GM23338 (cell line): ENCODE measurements at regions not wholly inside any gene's neighbourhood (a gene's known extent, or its start where the extent isn't known, plus 50 kb on each side); places are given as distances from the start of the nearest gene placed in this dataset.

Experiments used
- ATAC-seq: fragments of 200-7000 bp; cut with Tn5 transposase; 3 replicates; pipeline ENCODE4 v1.9.1; 2020
- DNase-seq: peaks from one replicate; pipeline ENCODE4 v3.0.0-alpha.2; 2015; ENCODE audit warnings: low spot score
- H2AFZ ChIP-seq: fragments of 200-600 bp; sonication (generic); 2 replicates; pipeline ENCODE4 v1.8.0; 2016; ENCODE audit warnings: antibody characterized with exemption, mild to moderate bottlenecking, moderate library complexity
- H3F3A ChIP-seq: fragments of 200-600 bp; sonication (generic); replicated peaks from 2 replicates; pipeline ENCODE4 v1.8.0; 2017; ENCODE audit warnings: antibody characterized with exemption, mixed run types, low read depth
- H3K27ac ChIP-seq: fragments of 200-600 bp; sonication (generic); 2 replicates; pipeline ENCODE4 v1.6.1; 2016; ENCODE audit warnings: low read depth
- H3K27me3 ChIP-seq: fragments of 200-600 bp; sonication (generic); 2 replicates; pipeline ENCODE4 v1.8.0; 2016; ENCODE audit warnings: mild to moderate bottlenecking, mixed run types, moderate library complexity; ENCODE audit not compliant: insufficient read depth
- H3K36me3 ChIP-seq: fragments of 200-600 bp; sonication (generic); 2 replicates; pipeline ENCODE4 v1.8.0; 2016; ENCODE audit warnings: mild to moderate bottlenecking; ENCODE audit not compliant: insufficient read depth
- H3K4me1 ChIP-seq: fragments of 200-600 bp; sonication (generic); 2 replicates; pipeline ENCODE4 v1.8.0; 2016; ENCODE audit warnings: mild to moderate bottlenecking, moderate library complexity; ENCODE audit not compliant: insufficient read depth
- H3K4me2 ChIP-seq: fragments of 200-600 bp; sonication (generic); 2 replicates; pipeline ENCODE4 v1.7.1; 2017; ENCODE audit warnings: mixed run types
- H3K4me3 ChIP-seq: fragments of 200-600 bp; sonication (generic); 2 replicates; pipeline ENCODE4 v1.6.1; 2016; ENCODE audit warnings: mixed run types
- H3K79me2 ChIP-seq: fragments of 200-600 bp; sonication (generic); replicated peaks from 2 replicates; pipeline ENCODE4 v1.8.0; 2017; ENCODE audit warnings: mild to moderate bottlenecking; ENCODE audit not compliant: insufficient read depth
- H3K9me2 ChIP-seq: fragments of 200-600 bp; sonication (generic); 2 replicates; pipeline ENCODE4 v1.8.0; 2017; ENCODE audit not compliant: insufficient read depth
- H4K20me1 ChIP-seq: fragments of 200-600 bp; sonication (generic); replicated peaks from 2 replicates; pipeline ENCODE4 v1.8.0; 2017; ENCODE audit warnings: mild to moderate bottlenecking; ENCODE audit not compliant: insufficient read depth
- H3K27ac Mint-ChIP-seq: 2 replicates; pipeline ENCODE4 v1.8.0; 2020; ENCODE audit warnings: inconsistent platforms, mild to moderate bottlenecking, moderate library complexity, mixed read lengths
- H3K27me3 Mint-ChIP-seq: 3 replicates; pipeline ENCODE4 v1.8.0; 2022; ENCODE audit warnings: low read depth, mild to moderate bottlenecking, moderate library complexity, mixed read lengths, inconsistent platforms; ENCODE audit not compliant: insufficient read depth, poor library complexity
- H3K36me3 Mint-ChIP-seq: 3 replicates; pipeline ENCODE4 v1.8.0; 2021; ENCODE audit warnings: low read depth, mild to moderate bottlenecking, inconsistent platforms, moderate library complexity, mixed read lengths
- H3K4me1 Mint-ChIP-seq: 3 replicates; pipeline ENCODE4 v1.8.0; 2020; ENCODE audit warnings: mild to moderate bottlenecking, inconsistent platforms, mixed read lengths
- H3K4me3 Mint-ChIP-seq: 3 replicates; pipeline ENCODE4 v1.8.0; 2021; ENCODE audit warnings: moderate library complexity, mild to moderate bottlenecking, inconsistent platforms, mixed read lengths
- H3K9me3 Mint-ChIP-seq: 3 replicates; pipeline ENCODE4 v1.8.0; 2020; ENCODE audit warnings: moderate library complexity, mild to moderate bottlenecking, inconsistent platforms, mixed read lengths
- CREB1 ChIP-seq: fragments of 250-450 bp; sonication (Bioruptor Pico); IDR thresholded peaks from 2 replicates; pipeline ENCODE4 v1.5.0; 2020; ENCODE audit warnings: low read depth, mild to moderate bottlenecking, moderate library complexity
- CTCF ChIP-seq, 2 experiments: fragments of 200-600 bp in 1 of 2; sonication (generic) in 1 of 2; conservative IDR thresholded peaks; 2 replicates each; pipeline versions ENCODE4 v1.5.1 to v1.6.1; 2016 to 2017; ENCODE audit warnings: antibody characterized with exemption in 2 of 2, low read depth in 2 of 2, mild to moderate bottlenecking in 2 of 2, moderate library complexity in 1 of 2
- EZH2 ChIP-seq: fragments of 200-600 bp; sonication (generic); IDR thresholded peaks from one replicate; pipeline ENCODE4 v1.8.0; 2017; ENCODE audit warnings: antibody characterized with exemption, mild to moderate bottlenecking, low read depth; ENCODE audit not compliant: unreplicated experiment
- EZH2phosphoT487 ChIP-seq: fragments of 200-600 bp; sonication (generic); IDR thresholded peaks from one replicate; pipeline ENCODE4 v1.8.1; 2018; ENCODE audit warnings: antibody characterized with exemption; ENCODE audit not compliant: unreplicated experiment
- NANOG ChIP-seq: IDR thresholded peaks from 2 replicates; pipeline ENCODE4 v1.6.1; 2016; ENCODE audit warnings: antibody characterized with exemption, borderline replicate concordance
- POLR2AphosphoS5 ChIP-seq: IDR thresholded peaks from 2 replicates; pipeline ENCODE4 v1.6.1; 2016; ENCODE audit warnings: antibody characterized with exemption, low read depth
- STAT1 ChIP-seq: IDR thresholded peaks from one replicate; pipeline ENCODE4 v1.6.1; 2016; ENCODE audit warnings: antibody characterized with exemption; ENCODE audit not compliant: unreplicated experiment
- ZNF114 ChIP-seq: fragments of 250-450 bp; sonication (Bioruptor Pico); IDR thresholded peaks from 2 replicates; pipeline ENCODE4 v1.5.0; 2020; ENCODE audit warnings: mild to moderate bottlenecking, moderate library complexity
- ZNF462 ChIP-seq: fragments of 250-450 bp; sonication (Bioruptor Pico); IDR thresholded peaks from 2 replicates; pipeline ENCODE4 v1.5.0; 2020; ENCODE audit warnings: mild to moderate bottlenecking, moderate library complexity

GRCh38 chr5:110842948-110843347 lies 104.1 kb downstream of the SLC25A46 start (continued):
- TF ChIP-seq ZNF462 (no peak), POLR2AphosphoS5 (no peak)

- H3K27ac ChIP-seq: no peak overlapping the region
- no peaks in the 10 kb centered on the region for H3K4me1 ChIP-seq
- no peak for DNase-seq
- H2AFZ ChIP-seq: no peak overlapping the region
- no peaks in the 10 kb centered on the region for H3K36me3 ChIP-seq
- H3K27me3 Mint-ChIP-seq: peaks cover 6% of the 10 kb centered on the region
- no peak overlapping the region for H3K4me3 ChIP-seq
- no peaks in the 10 kb centered on the region for H3K36me3 Mint-ChIP-seq
- no peaks in the 10 kb centered on the region for H3F3A ChIP-seq
- peaks cover 9% of the 10 kb centered on the region; the same call in 2 of the 3 replicates for H3K9me3 Mint-ChIP-seq
- H3K27me3 ChIP-seq: no peaks in the 10 kb centered on the region
- no peak overlapping the region for H3K4me2 ChIP-seq
- no peaks in the 10 kb centered on the region for H3K9me2 ChIP-seq
- ATAC-seq: no peak
- no peaks in the 10 kb centered on the region for H4K20me1 ChIP-seq
- H3K4me3 Mint-ChIP-seq: no peak overlapping the region
- no peak overlapping the region for H3K27ac Mint-ChIP-seq
- H3K79me2 ChIP-seq: no peaks in the 10 kb centered on the region
- no peaks in the 10 kb centered on the region for H3K4me1 Mint-ChIP-seq
- TF ChIP-seq NANOG (no peak), ZNF462 (no peak), POLR2AphosphoS5 (no peak), EZH2phosphoT487 (no peak), EZH2 (no peak), CREB1 (no peak), ZNF114 (CRISPR knock-in tag) (no peak), STAT1 (no peak), CTCF (conservative IDR thresholded peaks at IDR 0.05; ENCODE audit: low read depth in 2 of 2) (no peak)
These were observed 105.4 kb downstream of the SLC25A46 start for GRCh38 chr5:110844251-110844650.
